Endodermal cell (in vitro differentiated cells): ENCODE measurements at regions not wholly inside any gene's neighbourhood (a gene's known extent, or its start where the extent isn't known, plus 50 kb on each side); places are given as distances from the start of the nearest gene placed in this dataset.

ENCODE experiments used
- DNase-seq: peaks from one replicate; pipeline ENCODE4 v3.0.0-alpha.2; 2017
- H3K27ac ChIP-seq: 2 replicates; pipeline ENCODE4 v1.5.1; 2013; ENCODE audit warnings: mild to moderate bottlenecking, low read depth, low read length, moderate library complexity
- H3K27me3 ChIP-seq: 2 replicates; pipeline ENCODE4 v1.6.1; 2013; ENCODE audit warnings: mild to moderate bottlenecking, low read length, moderate library complexity; ENCODE audit not compliant: insufficient read depth, control insufficient read depth, poor library complexity, severe bottlenecking
- H3K36me3 ChIP-seq: 2 replicates; pipeline ENCODE4 v1.7.0; 2013; ENCODE audit warnings: mild to moderate bottlenecking, low read length, moderate library complexity; ENCODE audit not compliant: control insufficient read depth, insufficient read depth
- H3K4me1 ChIP-seq: one replicate; pipeline ENCODE4 v1.7.0; 2013; ENCODE audit warnings: low read length; ENCODE audit not compliant: control insufficient read depth, insufficient read depth
- H3K4me3 ChIP-seq: 2 replicates; pipeline ENCODE4 v1.5.1; 2013; ENCODE audit warnings: mild to moderate bottlenecking, low read length, moderate library complexity
- H3K9ac ChIP-seq: 2 replicates; pipeline ENCODE4 v1.6.1; 2013; ENCODE audit warnings: mild to moderate bottlenecking, low read length, moderate library complexity; ENCODE audit not compliant: poor library complexity, severe bottlenecking; ENCODE audit errors: extremely low read depth
- H3K9me3 ChIP-seq: 2 replicates; pipeline ENCODE4 v1.6.1; 2013; ENCODE audit warnings: mild to moderate bottlenecking, low read length, moderate library complexity; ENCODE audit not compliant: control insufficient read depth
- H3K27ac Mint-ChIP-seq: 2 replicates; pipeline ENCODE4 v1.8.0; 2020; ENCODE audit warnings: mixed read lengths
- H3K27me3 Mint-ChIP-seq: 2 replicates; pipeline ENCODE4 v1.8.0; 2021; ENCODE audit warnings: mild to moderate bottlenecking, mixed read lengths; ENCODE audit not compliant: insufficient read depth
- H3K36me3 Mint-ChIP-seq: 2 replicates; pipeline ENCODE4 v1.8.0; 2020; ENCODE audit warnings: low read depth, mixed read lengths
- H3K4me1 Mint-ChIP-seq: 2 replicates; pipeline ENCODE4 v1.8.0; 2020; ENCODE audit warnings: mixed read lengths
- H3K4me3 Mint-ChIP-seq: 2 replicates; pipeline ENCODE4 v1.8.0; 2020; ENCODE audit warnings: mild to moderate bottlenecking, moderate library complexity, mixed read lengths
- H3K9me3 Mint-ChIP-seq: 2 replicates; pipeline ENCODE4 v1.8.0; 2020; ENCODE audit warnings: mild to moderate bottlenecking, mixed read lengths
- WGBS, 2 experiments: methylation state at CpG; one replicate each; pipeline versions ENCODE4 v1.1.5 to v1.1.7; 2013; ENCODE audit warnings: missing lambda C conversion rate in 2 of 2, mixed read lengths in 1 of 2; ENCODE audit not compliant: insufficient coverage in 1 of 2, insufficient read length in 1 of 2; 5-methylcytosine and 5-hydroxymethylcytosine counted together
- TF ChIP-seq, protein P1 (sequence below): fragments of 200-600 bp; sonication (generic); conservative IDR thresholded peaks from 2 replicates; pipeline ENCODE4 v1.5.0; 2021; ENCODE audit warnings: antibody characterized with exemption, mild to moderate bottlenecking

DNA sequence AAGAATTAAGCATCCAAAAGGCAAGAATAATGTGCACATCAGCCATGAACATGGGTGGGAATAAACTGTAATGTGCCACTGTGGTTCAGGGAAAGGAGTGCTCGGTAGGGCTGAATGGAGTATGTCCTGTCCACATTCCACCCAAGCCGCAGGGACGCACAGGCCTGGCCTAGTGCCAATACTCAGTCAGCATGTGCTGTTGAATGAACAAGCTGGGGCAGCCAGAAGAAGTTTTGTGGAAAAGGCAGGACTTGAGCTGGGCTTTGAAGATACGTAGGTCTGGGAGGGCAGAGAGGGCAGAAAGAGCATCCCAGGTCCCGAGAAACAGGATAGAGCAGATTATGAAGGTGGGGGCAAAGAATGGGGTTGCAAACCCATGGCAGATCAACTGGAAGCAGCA lies 60.0 kb upstream of the PLET1 start:
- no peak for DNase-seq

DNA sequence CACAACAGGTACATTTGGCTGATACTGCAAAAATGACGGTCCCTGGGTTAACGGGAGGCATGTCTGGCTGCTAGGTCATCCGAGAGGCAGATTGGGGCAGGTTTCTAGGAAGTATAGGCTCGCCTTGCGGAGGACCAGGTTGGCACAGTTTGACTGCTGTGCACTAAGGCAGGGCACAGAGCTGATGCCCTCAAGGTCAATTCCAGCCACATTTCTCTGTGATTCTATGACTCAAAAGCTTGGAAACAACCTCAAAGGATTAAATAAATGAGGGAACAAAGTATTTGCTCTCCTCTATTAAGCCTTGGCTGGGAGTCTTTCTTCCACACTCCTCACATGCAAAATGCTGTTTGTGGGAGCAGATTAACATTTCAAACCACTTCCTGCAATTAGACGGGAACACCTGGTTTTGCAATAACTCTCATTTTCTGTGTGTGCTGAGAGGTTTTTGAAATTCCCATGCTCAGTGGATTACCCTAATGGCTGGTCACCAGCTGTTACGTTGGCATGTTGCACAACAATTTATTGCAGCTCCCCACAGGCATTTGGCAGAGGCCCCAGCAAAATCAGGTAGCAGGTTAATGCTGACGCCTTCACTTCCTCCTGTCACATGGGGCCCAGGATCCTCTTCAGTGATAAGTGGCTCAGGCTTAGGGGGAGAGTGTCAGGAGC lies 61.0 kb upstream of the PLET1 start:
- TF ChIP-seq, protein P1, sequence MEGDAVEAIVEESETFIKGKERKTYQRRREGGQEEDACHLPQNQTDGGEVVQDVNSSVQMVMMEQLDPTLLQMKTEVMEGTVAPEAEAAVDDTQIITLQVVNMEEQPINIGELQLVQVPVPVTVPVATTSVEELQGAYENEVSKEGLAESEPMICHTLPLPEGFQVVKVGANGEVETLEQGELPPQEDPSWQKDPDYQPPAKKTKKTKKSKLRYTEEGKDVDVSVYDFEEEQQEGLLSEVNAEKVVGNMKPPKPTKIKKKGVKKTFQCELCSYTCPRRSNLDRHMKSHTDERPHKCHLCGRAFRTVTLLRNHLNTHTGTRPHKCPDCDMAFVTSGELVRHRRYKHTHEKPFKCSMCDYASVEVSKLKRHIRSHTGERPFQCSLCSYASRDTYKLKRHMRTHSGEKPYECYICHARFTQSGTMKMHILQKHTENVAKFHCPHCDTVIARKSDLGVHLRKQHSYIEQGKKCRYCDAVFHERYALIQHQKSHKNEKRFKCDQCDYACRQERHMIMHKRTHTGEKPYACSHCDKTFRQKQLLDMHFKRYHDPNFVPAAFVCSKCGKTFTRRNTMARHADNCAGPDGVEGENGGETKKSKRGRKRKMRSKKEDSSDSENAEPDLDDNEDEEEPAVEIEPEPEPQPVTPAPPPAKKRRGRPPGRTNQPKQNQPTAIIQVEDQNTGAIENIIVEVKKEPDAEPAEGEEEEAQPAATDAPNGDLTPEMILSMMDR: no peak
- no peak overlapping the region for H3K4me3 ChIP-seq
- H3K27ac ChIP-seq: no peak overlapping the region
- peak; percentile 62 for DNase-seq
- H3K4me1 ChIP-seq: no peaks in the 10 kb centered on the region
- Mint-ChIP-seq H3K4me3 (no peak overlapping the region), H3K27ac (no peak overlapping the region), H3K27me3 (peaks cover 25% of the 10 kb centered on the region), H3K4me1 (peaks cover 8% of the 10 kb centered on the region), H3K36me3 (no peaks in the 10 kb centered on the region), H3K9me3 (peaks cover 13% of the 10 kb centered on the region)
- WGBS, 2 experiments: 64 to 66% methylated on average over 6 to 8 of the region's 8 CpGs
- H3K27me3 ChIP-seq: no peaks in the 10 kb centered on the region
- H3K9ac ChIP-seq: no peak overlapping the region
- no peaks in the 10 kb centered on the region for H3K36me3 ChIP-seq
- no peaks in the 10 kb centered on the region for H3K9me3 ChIP-seq

More for the DNA sequence above, 60.0 kb upstream of the PLET1 start:
- H3K27ac Mint-ChIP-seq: no peak overlapping the region
- H3K9ac ChIP-seq: no peak overlapping the region
- TF ChIP-seq, protein P1: no peak
- no peak overlapping the region for H3K4me3 ChIP-seq
- no peaks in the 10 kb centered on the region for H3K9me3 ChIP-seq
- H3K9me3 Mint-ChIP-seq: peaks cover 10% of the 10 kb centered on the region
- 84 to 94% methylated on average over 5 of the region's 5 CpGs for WGBS, 2 experiments
- H3K36me3 Mint-ChIP-seq: no peaks in the 10 kb centered on the region
- H3K36me3 ChIP-seq: no peaks in the 10 kb centered on the region
- H3K27me3 ChIP-seq: no peaks in the 10 kb centered on the region
- peaks cover 8% of the 10 kb centered on the region for H3K4me1 Mint-ChIP-seq
- H3K4me3 Mint-ChIP-seq: no peak overlapping the region
- H3K27ac ChIP-seq: no peak overlapping the region
- no peaks in the 10 kb centered on the region for H3K4me1 ChIP-seq
- H3K27me3 Mint-ChIP-seq: peaks cover 29% of the 10 kb centered on the region

DNA sequence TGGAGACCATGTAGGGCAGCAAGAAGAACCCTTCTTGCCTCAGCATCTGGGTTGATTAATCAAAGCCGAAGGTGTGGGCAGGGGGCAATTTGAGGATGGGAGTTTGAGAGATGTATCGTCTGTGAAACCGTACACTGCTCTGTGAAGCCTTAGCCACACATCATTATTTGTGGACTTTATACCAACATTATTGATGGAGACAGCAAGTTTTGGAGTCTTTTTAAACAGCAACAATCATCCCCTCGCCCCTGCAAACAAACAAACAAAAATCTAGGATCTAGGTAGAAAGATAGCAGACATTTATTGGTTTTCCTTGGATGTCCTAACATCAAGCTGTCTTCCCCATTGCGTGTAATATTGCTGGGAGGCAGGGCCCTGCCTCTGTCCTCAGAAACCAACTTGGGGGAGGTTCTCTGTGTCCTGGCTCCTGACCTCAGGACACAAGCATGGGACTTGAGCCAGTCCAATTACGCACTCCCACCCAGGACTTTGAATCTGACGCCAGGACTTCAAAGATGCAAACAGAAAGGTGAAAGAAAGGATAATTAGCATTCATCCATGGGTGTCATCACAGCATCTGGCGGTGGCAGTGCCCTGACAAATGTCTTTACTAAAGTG lies 61.6 kb upstream of the PLET1 start:
- H3K9me3 Mint-ChIP-seq: peaks cover 14% of the 10 kb centered on the region
- no peaks in the 10 kb centered on the region for H3K36me3 ChIP-seq
- no peak overlapping the region for H3K4me3 ChIP-seq
- DNase-seq: no peak
- H3K27ac Mint-ChIP-seq: no peak overlapping the region
- H3K9ac ChIP-seq: no peak overlapping the region
- H3K4me1 Mint-ChIP-seq: peaks cover 8% of the 10 kb centered on the region
- TF ChIP-seq, protein P1: no peak
- H3K4me3 Mint-ChIP-seq: no peak overlapping the region
- H3K4me1 ChIP-seq: no peaks in the 10 kb centered on the region
- H3K36me3 Mint-ChIP-seq: no peaks in the 10 kb centered on the region
- H3K27me3 Mint-ChIP-seq: peaks cover 27% of the 10 kb centered on the region
- H3K27me3 ChIP-seq: no peaks in the 10 kb centered on the region
- 94% methylated on average over 5 to 8 of the region's 8 CpGs for WGBS, 2 experiments
- no peak overlapping the region for H3K27ac ChIP-seq
- no peaks in the 10 kb centered on the region for H3K9me3 ChIP-seq
